CD4-positive, alpha-beta T cell treated with Interleukin-1 beta for 1 hour (primary cell): ENCODE measurements at regions not wholly inside any gene's neighbourhood (a gene's known extent, or its start where the extent isn't known, plus 50 kb on each side); places are given as distances from the start of the nearest gene placed in this dataset.
"Not testable (repeated sequence)": the region's sequence is repeated elsewhere in the genome, so short reads cannot be mapped to it uniquely, and the experiment has no call there.

Experiments used
- DNase-seq, 2 donors: peaks; one replicate each; pipeline ENCODE4 v3.0.0-alpha.2; 2020 to 2022

GRCh38 chr5:147084702-147085101 lies 150.1 kb upstream of the STK32A start:
- no peak for DNase-seq

GRCh38 chr5:147085409-147085808 lies 149.4 kb upstream of the STK32A start:
- DNase-seq = no peak

GRCh38 chr5:147092044-147092443 lies 142.8 kb upstream of the STK32A start:
- DNase-seq = no peak

- DNase-seq = no peak
Observed at GRCh38 chr5:147093138-147093537, 141.7 kb upstream of the STK32A start.

- no peak for DNase-seq
Observed at GRCh38 chr5:147095740-147096139, 139.1 kb upstream of the STK32A start.

GRCh38 chr5:147098233-147098790 lies 136.5 kb upstream of the STK32A start:
- no peak for DNase-seq

- DNase-seq = no peak
Observed at GRCh38 chr5:147101659-147102369, 133.0 kb upstream of the STK32A start.

- DNase-seq = no peak
Observed at GRCh38 chr5:147112899-147113298, 121.9 kb upstream of the STK32A start.

GRCh38 chr5:147113967-147114366 lies 120.9 kb upstream of the STK32A start:
- DNase-seq = no peak

- not testable (repeated sequence) for DNase-seq
Observed at GRCh38 chr5:147139759-147140158, 95.1 kb upstream of the STK32A start.

- no peak for DNase-seq
Observed at GRCh38 chr5:147140558-147140957, 94.3 kb upstream of the STK32A start.

- not testable (repeated sequence) for DNase-seq
Observed at GRCh38 chr5:147141580-147141979, 93.2 kb upstream of the STK32A start.

- no peak for DNase-seq
Observed at GRCh38 chr5:147143215-147143614, 91.6 kb upstream of the STK32A start.

GRCh38 chr5:147145328-147145727 lies 89.5 kb upstream of the STK32A start:
- DNase-seq = no peak

GRCh38 chr5:147148715-147149114 lies 86.1 kb upstream of the STK32A start:
- DNase-seq = no peak

- DNase-seq = no peak
Observed at GRCh38 chr5:147152086-147152485, 82.7 kb upstream of the STK32A start.

- DNase-seq = no peak
Observed at GRCh38 chr5:147154809-147155208, 80.0 kb upstream of the STK32A start.

GRCh38 chr5:147156012-147156411 lies 78.8 kb upstream of the STK32A start:
- no peak for DNase-seq

- no peak for DNase-seq
Observed at GRCh38 chr5:147160902-147161700, 73.7 kb upstream of the STK32A start.

- no peak for DNase-seq
Observed at GRCh38 chr5:147162740-147163139, 72.1 kb upstream of the STK32A start.

- no peak for DNase-seq
Observed at GRCh38 chr5:147167529-147167928, 67.3 kb upstream of the STK32A start.

- DNase-seq = no peak
Observed at GRCh38 chr5:147168578-147169327, 66.1 kb upstream of the STK32A start.

- no peak for DNase-seq
Observed at GRCh38 chr5:147169399-147169798, 65.4 kb upstream of the STK32A start.
